ENCODE measurements at regions not wholly inside any gene's neighbourhood (a gene's known extent, or its start where the extent isn't known, plus 50 kb on each side); places are given as distances from the start of the nearest gene placed in this dataset.

DNA sequence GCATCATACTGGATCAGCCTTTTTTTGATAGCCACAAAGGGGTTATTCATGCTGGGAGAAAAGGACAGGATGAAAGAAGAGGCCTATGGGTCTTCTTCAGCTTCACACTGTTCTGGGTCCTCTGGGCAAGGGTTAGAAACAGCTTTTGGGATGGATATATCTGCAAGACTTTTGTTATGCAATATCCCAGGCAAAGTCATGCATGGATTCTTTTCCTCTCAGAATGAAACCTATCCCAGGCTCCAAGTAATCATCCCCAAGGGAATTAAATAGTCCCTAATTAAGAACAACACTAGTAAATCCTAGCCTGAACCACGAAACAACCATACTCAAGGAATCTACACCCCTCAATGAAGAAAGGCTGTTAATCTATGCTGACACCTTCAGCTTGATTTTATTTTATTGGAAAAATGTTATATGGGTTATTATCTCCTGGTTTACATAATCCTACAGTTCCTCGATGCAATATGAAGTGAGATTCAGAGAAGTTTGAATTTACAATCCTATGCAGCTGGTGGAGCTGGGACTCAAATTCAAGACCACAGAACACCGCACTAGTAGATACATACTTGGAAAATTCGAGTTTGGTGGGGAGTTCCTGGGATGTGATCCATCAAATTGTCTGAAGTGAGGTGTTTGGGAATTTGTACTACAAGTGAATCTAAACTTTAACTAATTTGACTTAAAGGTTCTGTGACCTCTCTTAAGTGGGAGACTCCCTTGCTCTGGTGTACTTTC is 338.6 kb downstream of the TBX15 start:
- Histone ChIP-seq H3K9me3 (ENCODE audit: control insufficient read depth, low read length) (no peaks in the 10 kb centered on the region), H3K27me3 (ENCODE audit: control insufficient read depth, insufficient read depth) (no peaks in the 10 kb centered on the region), H3K4me3 (ENCODE audit: low read length) (no peak overlapping the region), H3K27ac (ENCODE audit: low read length) (no peak overlapping the region), H3K4me1 (ENCODE audit: control insufficient read depth, insufficient read depth, low read length) (no peaks in the 10 kb centered on the region)
- intact Hi-C loops (cut with DNase I), result no loop called here
- ATAC-seq, result no peak
- WGBS, result 61% methylated on average over 4 of the region's 4 CpGs
- no peak for DNase-seq

DNA sequence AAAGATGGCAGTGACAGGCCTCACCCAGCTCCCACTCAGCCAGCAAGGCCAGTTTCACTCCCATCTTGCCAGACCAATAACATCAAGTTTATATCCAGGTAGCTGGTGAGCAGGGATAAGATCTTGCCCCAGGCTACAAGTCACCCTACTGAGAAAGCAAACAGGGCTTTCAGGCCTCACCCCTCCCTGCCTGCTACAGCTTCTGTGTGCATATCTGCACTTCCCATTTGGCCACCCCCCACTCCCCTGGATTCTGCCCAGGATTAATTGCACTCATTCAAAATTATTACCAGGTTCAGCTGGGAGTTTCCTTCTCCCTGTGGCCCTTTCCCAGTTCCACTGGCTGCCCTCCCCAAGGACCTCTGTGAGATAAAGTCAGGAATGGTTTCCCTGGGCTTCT is 352.1 kb downstream of the TBX15 start:
- no peak for DNase-seq
- no peak for ATAC-seq
- Histone ChIP-seq H3K4me1 (ENCODE audit: control insufficient read depth, insufficient read depth, low read length) (no peaks in the 10 kb centered on the region), H3K4me3 (ENCODE audit: low read length) (no peak overlapping the region), H3K27me3 (ENCODE audit: control insufficient read depth, insufficient read depth) (no peaks in the 10 kb centered on the region), H3K27ac (ENCODE audit: low read length) (no peak overlapping the region), H3K9me3 (ENCODE audit: control insufficient read depth, low read length) (no peaks in the 10 kb centered on the region)
- intact Hi-C loops (cut with DNase I), result no loop called here

DNA sequence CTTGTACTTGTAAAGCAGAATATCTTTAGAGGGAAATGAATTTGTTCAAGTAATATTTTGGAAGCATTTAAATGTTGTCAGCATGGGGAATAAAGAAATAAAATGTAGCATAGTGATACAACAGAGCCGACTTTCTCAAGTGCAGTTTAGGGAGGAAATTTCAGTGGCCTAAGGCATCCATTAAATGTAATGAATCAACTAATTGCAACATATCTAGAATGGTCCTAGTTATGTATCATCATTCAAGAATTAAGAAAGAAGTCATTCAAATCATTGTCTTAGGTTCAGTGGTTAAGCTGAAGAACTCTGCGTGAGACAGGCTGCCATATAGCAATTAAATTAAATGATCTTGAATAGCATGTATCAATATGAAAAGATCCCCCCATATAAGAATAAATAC is 360.7 kb downstream of the TBX15 start:
- Histone ChIP-seq H3K4me1 (ENCODE audit: control insufficient read depth, insufficient read depth, low read length) (no peaks in the 10 kb centered on the region), H3K9me3 (ENCODE audit: control insufficient read depth, low read length) (no peaks in the 10 kb centered on the region), H3K4me3 (ENCODE audit: low read length) (no peak overlapping the region), H3K27me3 (ENCODE audit: control insufficient read depth, insufficient read depth) (no peaks in the 10 kb centered on the region), H3K27ac (ENCODE audit: low read length) (no peak overlapping the region)
- DNase-seq (no peak), ATAC-seq (no peak)
- 77% methylated on average over 2 of the region's 2 CpGs for WGBS
- intact Hi-C loops (cut with DNase I), result no loop called here

DNA sequence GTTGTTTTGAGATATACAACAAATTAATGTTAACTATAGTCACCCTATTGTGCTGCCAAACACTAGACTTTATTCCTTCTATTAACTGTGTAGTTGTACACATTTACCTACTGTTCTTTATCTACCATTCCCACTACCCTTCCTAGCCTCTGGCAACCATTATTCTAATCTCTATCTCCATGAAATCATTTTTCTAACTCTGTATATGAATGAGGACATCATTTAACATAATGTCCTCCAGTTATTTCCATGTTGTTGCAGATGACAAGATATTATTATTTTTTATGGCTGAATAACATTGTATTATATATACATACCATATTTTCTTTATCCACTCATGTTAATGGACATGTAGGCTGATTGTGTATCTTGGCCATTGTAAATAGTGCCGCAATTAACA is 366.3 kb downstream of the TBX15 start:
- WGBS, result 85% methylated on average over 1 of the region's 1 CpG
- H3K27ac ChIP-seq (ENCODE audit: low read length), result no peak overlapping the region
- H3K27me3 ChIP-seq (ENCODE audit: control insufficient read depth, insufficient read depth), result no peaks in the 10 kb centered on the region
- intact Hi-C loops (cut with DNase I), result no loop called here
- ATAC-seq (no peak), DNase-seq (no peak)
- no peaks in the 10 kb centered on the region for H3K4me1 ChIP-seq (ENCODE audit: control insufficient read depth, insufficient read depth, low read length)
- H3K9me3 ChIP-seq (ENCODE audit: control insufficient read depth, low read length), result no peaks in the 10 kb centered on the region
- H3K4me3 ChIP-seq (ENCODE audit: low read length), result no peak overlapping the region

DNA sequence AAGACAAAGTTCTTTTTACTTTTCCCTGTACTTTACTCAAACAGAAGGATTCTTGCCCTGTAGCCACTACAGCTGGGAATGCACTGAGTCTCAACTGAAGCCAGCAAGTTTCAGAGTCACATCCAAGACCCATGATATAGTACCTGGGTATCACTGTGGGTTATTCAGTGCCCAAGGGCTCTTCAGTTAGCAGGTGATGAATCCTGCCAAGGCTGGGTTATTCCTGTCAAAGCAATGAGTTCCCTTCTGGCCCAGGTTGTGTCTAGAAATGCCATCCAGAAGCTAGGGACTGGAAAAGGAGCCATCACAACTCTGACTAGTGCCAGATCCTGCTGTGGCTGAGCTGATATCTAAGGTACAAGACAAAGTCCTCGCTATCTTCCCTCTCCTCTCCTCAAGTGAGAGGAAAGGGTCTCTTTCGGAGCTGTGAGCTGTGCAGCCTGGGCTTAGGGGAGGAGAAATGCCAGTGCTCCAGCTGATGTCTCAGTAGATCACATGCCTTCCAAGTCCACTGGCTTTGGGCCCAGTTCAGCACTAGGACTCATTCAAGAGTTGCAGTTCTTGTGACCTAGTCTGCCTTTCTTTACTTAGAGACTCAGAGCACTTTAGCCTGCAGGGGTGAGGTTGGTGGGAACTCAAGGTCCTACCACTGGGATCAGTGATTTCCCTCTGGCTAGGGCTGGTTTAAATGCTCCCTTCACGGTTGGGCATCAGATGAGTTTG is 369.4 kb downstream of the TBX15 start:
- no peaks in the 10 kb centered on the region for H3K4me1 ChIP-seq (ENCODE audit: control insufficient read depth, insufficient read depth, low read length)
- H3K27ac ChIP-seq (ENCODE audit: low read length), result no peak overlapping the region
- DNase-seq (peak in 2 of 3 donors; percentile 11 to 24), ATAC-seq (no peak)
- no peak overlapping the region for H3K4me3 ChIP-seq (ENCODE audit: low read length)
- intact Hi-C loops (cut with DNase I), result no loop called here
- 63% methylated on average over 3 of the region's 3 CpGs for WGBS
- no peaks in the 10 kb centered on the region for H3K27me3 ChIP-seq (ENCODE audit: control insufficient read depth, insufficient read depth)
- H3K9me3 ChIP-seq (ENCODE audit: control insufficient read depth, low read length), result no peaks in the 10 kb centered on the region

DNA sequence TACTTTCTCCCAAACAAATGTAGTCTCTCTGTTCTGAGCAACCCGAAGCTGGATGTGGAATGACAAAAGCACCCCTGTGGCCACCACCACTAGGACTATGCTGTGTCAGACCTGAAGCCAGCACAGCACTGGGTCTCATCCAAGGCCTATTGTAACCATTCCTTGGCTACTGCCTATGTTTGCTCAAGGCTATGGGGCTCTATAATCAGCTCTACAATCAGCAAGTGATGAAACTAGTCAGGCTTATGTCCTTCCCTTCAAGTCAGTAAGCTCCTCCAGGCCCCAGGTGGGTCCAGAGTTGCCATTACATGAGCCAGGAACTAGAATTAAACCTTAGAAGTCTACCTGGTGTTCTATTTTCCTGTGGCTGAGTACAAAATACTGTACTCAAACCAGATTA is 370.2 kb downstream of the TBX15 start:
- Histone ChIP-seq H3K9me3 (ENCODE audit: control insufficient read depth, low read length) (no peaks in the 10 kb centered on the region), H3K4me1 (ENCODE audit: control insufficient read depth, insufficient read depth, low read length) (no peaks in the 10 kb centered on the region), H3K4me3 (ENCODE audit: low read length) (no peak overlapping the region), H3K27ac (ENCODE audit: low read length) (no peak overlapping the region), H3K27me3 (ENCODE audit: control insufficient read depth, insufficient read depth) (no peaks in the 10 kb centered on the region)
- WGBS, result 0% methylated on average over 1 of the region's 1 CpG
- DNase-seq (no peak), ATAC-seq (no peak)
- intact Hi-C loops (cut with DNase I), result no loop called here

DNA sequence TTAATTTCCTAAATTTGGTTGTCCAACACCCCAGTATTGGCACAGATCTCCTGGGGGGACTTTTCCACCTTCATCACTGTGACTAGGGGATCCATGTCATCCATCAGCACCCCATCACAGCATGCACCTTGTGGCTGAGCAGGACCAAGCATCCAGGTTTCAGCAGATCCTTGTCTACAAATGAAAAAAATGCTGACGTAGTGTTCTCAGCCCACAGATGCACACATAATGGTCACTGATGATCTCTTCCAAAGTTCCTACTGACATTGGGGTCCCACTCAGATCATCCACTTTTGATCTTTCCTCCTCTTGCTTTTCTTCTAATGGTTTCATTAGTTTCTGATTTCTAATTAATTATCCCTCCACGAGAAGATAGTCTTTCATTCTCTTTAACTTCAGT is 373.1 kb downstream of the TBX15 start:
- Histone ChIP-seq H3K9me3 (ENCODE audit: control insufficient read depth, low read length) (no peaks in the 10 kb centered on the region), H3K4me1 (ENCODE audit: control insufficient read depth, insufficient read depth, low read length) (no peaks in the 10 kb centered on the region), H3K27ac (ENCODE audit: low read length) (no peak overlapping the region), H3K27me3 (ENCODE audit: control insufficient read depth, insufficient read depth) (no peaks in the 10 kb centered on the region), H3K4me3 (ENCODE audit: low read length) (no peak overlapping the region)
- ATAC-seq (no peak), DNase-seq (no peak)
- 64% methylated on average over 2 of the region's 2 CpGs for WGBS
- intact Hi-C loops (cut with DNase I), result no loop called here

DNA sequence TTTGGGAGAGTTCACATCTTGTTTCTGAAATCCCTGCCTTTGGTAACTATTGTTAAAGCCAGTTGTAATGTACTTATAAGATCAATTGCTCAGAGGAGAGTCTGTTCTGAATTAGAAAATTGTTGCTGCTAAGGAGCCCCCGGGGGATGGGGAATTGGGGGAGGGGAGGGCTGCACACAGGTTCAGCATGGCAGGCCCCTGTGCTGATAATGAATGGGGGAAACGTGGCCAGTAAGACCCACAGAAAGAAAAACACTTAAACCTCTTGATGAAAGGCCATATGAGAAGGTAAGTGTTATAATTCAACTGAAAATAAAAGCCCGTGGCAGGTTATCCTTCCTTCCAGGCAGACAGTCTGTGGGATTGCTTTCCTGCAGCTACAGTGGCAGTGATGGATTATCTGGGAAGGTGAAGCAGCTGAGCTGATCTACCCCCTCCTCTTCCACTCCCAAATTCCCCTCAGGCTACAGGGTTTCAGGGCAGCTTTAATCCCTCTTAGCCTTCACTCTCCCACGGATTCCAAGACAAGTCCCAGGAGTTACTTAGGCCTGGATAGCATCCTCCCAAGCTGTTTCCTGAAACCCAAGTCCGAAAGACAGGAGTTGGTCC is 398.8 kb downstream of the TBX15 start:
- ATAC-seq (no peak), DNase-seq (no peak)
- H3K27me3 ChIP-seq (ENCODE audit: control insufficient read depth, insufficient read depth), result no peaks in the 10 kb centered on the region
- WGBS, result 19% methylated on average over 5 of the region's 5 CpGs
- H3K4me3 ChIP-seq (ENCODE audit: low read length), result no peak overlapping the region
- no peaks in the 10 kb centered on the region for H3K4me1 ChIP-seq (ENCODE audit: control insufficient read depth, insufficient read depth, low read length)
- intact Hi-C loops (cut with DNase I), result no loop called here
- H3K27ac ChIP-seq (ENCODE audit: low read length), result no peak overlapping the region
- no peaks in the 10 kb centered on the region for H3K9me3 ChIP-seq (ENCODE audit: control insufficient read depth, low read length)

DNA sequence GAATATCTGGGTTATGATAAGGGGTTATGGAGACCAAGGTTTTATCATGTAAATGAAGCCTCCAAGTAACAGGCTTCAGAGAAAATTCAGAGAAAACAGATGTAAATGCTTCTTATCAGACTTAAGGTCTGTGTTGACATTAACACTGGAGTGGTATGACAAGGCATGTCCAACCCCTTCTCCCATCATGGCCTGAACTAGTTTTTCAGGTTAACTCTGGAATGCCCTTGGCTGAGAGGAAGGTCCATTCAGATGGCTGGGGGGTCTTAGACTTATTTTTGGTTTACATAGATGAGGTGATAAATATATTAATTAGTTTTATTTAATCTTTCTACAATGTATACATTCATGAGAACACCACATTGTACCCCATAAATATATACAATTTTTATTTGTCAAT is 399.6 kb downstream of the TBX15 start:
- Histone ChIP-seq H3K9me3 (ENCODE audit: control insufficient read depth, low read length) (no peaks in the 10 kb centered on the region), H3K4me1 (ENCODE audit: control insufficient read depth, insufficient read depth, low read length) (no peaks in the 10 kb centered on the region), H3K4me3 (ENCODE audit: low read length) (no peak overlapping the region), H3K27ac (ENCODE audit: low read length) (no peak overlapping the region), H3K27me3 (ENCODE audit: control insufficient read depth, insufficient read depth) (no peaks in the 10 kb centered on the region)
- ATAC-seq, result no peak
- intact Hi-C loops (cut with DNase I), result no loop called here
- no peak for DNase-seq

DNA sequence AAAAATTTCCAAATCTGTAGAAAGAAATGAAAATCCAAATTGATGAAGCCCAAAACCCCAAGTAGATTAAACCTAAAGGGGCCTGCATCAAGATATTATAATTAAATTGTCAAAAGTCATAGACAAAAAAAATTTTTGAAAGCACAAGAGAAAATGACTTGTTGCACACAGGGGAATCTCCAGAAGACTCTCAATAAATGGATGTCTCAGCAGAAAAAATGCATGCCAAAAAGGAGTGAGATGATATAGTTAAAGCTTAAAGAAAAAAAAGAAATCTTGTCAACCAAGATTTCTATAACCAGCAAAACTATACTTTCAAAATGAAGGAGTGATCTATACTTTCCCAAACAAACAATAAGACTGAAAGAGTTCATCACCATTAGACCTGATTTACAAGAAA is 393.2 kb upstream of the SPAG17 start:
- ATAC-seq (no peak), DNase-seq (no peak)
- no peaks in the 10 kb centered on the region for H3K4me1 ChIP-seq (ENCODE audit: control insufficient read depth, insufficient read depth, low read length)
- intact Hi-C loops (cut with DNase I), result no loop called here
- no peaks in the 10 kb centered on the region for H3K27me3 ChIP-seq (ENCODE audit: control insufficient read depth, insufficient read depth)
- H3K9me3 ChIP-seq (ENCODE audit: control insufficient read depth, low read length), result no peaks in the 10 kb centered on the region
- H3K4me3 ChIP-seq (ENCODE audit: low read length), result no peak overlapping the region
- H3K27ac ChIP-seq (ENCODE audit: low read length), result no peak overlapping the region

DNA sequence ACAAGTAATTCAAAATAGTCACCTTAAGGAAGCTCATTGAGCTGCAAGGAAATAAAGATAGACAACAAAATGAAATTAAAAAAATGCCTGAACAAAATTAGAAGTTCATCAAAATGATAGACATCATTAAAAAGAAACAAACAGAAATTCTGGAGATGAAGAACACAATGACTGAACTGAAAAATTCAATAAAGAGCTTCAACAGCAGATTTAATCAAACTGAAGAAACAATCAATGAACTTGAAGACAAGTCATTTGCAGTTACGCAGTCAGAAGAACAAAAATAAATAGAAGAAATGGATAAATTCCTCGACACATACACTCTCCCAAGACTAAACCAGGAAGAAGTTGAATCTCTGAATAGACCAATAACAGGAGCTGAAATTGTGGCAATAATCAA is 390.0 kb upstream of the SPAG17 start:
- H3K27me3 ChIP-seq (ENCODE audit: control insufficient read depth, insufficient read depth), result no peaks in the 10 kb centered on the region
- no peaks in the 10 kb centered on the region for H3K9me3 ChIP-seq (ENCODE audit: control insufficient read depth, low read length)
- no peaks in the 10 kb centered on the region for H3K4me1 ChIP-seq (ENCODE audit: control insufficient read depth, insufficient read depth, low read length)
- WGBS, result 86% methylated on average over 2 of the region's 2 CpGs
- intact Hi-C loops (cut with DNase I), result no loop called here
- no peak for ATAC-seq
- no peak for DNase-seq
- no peak overlapping the region for H3K27ac ChIP-seq (ENCODE audit: low read length)
- H3K4me3 ChIP-seq (ENCODE audit: low read length), result no peak overlapping the region
